Karpas-422 (cell line): ENCODE measurements at regions not wholly inside any gene's neighbourhood (a gene's known extent, or its start where the extent isn't known, plus 50 kb on each side); places are given as distances from the start of the nearest gene placed in this dataset.

Source experiments
- DNase-seq: peaks from one replicate; pipeline ENCODE4 v3.0.0-alpha.2; 2015
- H2AFZ ChIP-seq: fragments of 200-600 bp; sonication (generic); 2 replicates; pipeline ENCODE4 v1.6.1; 2014; ENCODE audit warnings: antibody characterized with exemption, low read length, mixed read lengths
- H3K27ac ChIP-seq: fragments of 200-600 bp; sonication (generic); 2 replicates; pipeline ENCODE4 v1.5.1; 2014; ENCODE audit warnings: mild to moderate bottlenecking, low read length, moderate library complexity
- H3K27me3 ChIP-seq: fragments of 200-600 bp; sonication (generic); 2 replicates; pipeline ENCODE4 v1.6.1; 2014; ENCODE audit warnings: low read length, mixed read lengths
- H3K36me3 ChIP-seq: fragments of 200-600 bp; sonication (generic); 2 replicates; pipeline ENCODE4 v1.6.1; 2014; ENCODE audit warnings: low read length, mixed read lengths; ENCODE audit not compliant: insufficient read depth
- H3K4me1 ChIP-seq: fragments of 200-600 bp; sonication (generic); 2 replicates; pipeline ENCODE4 v1.6.1; 2014; ENCODE audit warnings: mild to moderate bottlenecking, low read length, mixed read lengths
- H3K4me2 ChIP-seq: fragments of 200-600 bp; sonication (generic); 2 replicates; pipeline ENCODE4 v1.6.1; 2014; ENCODE audit warnings: low read length, low read depth, mild to moderate bottlenecking; ENCODE audit not compliant: poor library complexity, severe bottlenecking
- H3K4me3 ChIP-seq: fragments of 200-600 bp; sonication (generic); 2 replicates; pipeline ENCODE4 v1.5.1; 2014; ENCODE audit warnings: mild to moderate bottlenecking, antibody characterized with exemption, low read length, mixed read lengths
- H3K79me2 ChIP-seq: fragments of 200-600 bp; sonication (generic); 2 replicates; pipeline ENCODE4 v1.6.1; 2014; ENCODE audit warnings: mild to moderate bottlenecking, low read length, mixed read lengths
- H3K9ac ChIP-seq: fragments of 200-600 bp; sonication (generic); 2 replicates; pipeline ENCODE4 v1.6.0; 2014; ENCODE audit warnings: low read length
- H3K9me2 ChIP-seq: fragments of 200-600 bp; sonication (generic), shearing (Covaris generic); replicated peaks from 2 replicates; pipeline ENCODE4 v1.6.0; 2014; ENCODE audit warnings: mild to moderate bottlenecking, low read length, moderate library complexity; ENCODE audit not compliant: insufficient read depth
- H3K9me3 ChIP-seq: fragments of 300-700, 200-600 bp; sonication (generic); 2 replicates; pipeline ENCODE4 v1.6.1; 2014; ENCODE audit warnings: low read length, mixed read lengths
- H4K20me1 ChIP-seq: fragments of 200-600 bp; sonication (generic); 2 replicates; pipeline ENCODE4 v1.6.1; 2014; ENCODE audit warnings: mild to moderate bottlenecking, antibody characterized with exemption, low read length, low read depth; ENCODE audit not compliant: insufficient read depth

- no peaks in the 10 kb centered on the region for H3K79me2 ChIP-seq
- H4K20me1 ChIP-seq, result no peaks in the 10 kb centered on the region
- H3K4me1 ChIP-seq, result no peaks in the 10 kb centered on the region
- no peak overlapping the region for H3K27ac ChIP-seq
- no peak overlapping the region for H3K4me2 ChIP-seq
- H3K9ac ChIP-seq, result no peak overlapping the region
- H3K9me2 ChIP-seq, result no peaks in the 10 kb centered on the region
- H2AFZ ChIP-seq, result no peak overlapping the region
- no peak for DNase-seq
- H3K9me3 ChIP-seq, result no peaks in the 10 kb centered on the region
- no peak overlapping the region for H3K4me3 ChIP-seq
- no peaks in the 10 kb centered on the region for H3K27me3 ChIP-seq
- H3K36me3 ChIP-seq, result no peaks in the 10 kb centered on the region
Measured at GRCh38 chr10:113425541-113425951, 127.3 kb upstream of the HABP2 start.

- no peaks in the 10 kb centered on the region for H3K9me2 ChIP-seq
- DNase-seq, result no peak
- no peak overlapping the region for H3K4me2 ChIP-seq
- no peaks in the 10 kb centered on the region for H4K20me1 ChIP-seq
- no peaks in the 10 kb centered on the region for H3K36me3 ChIP-seq
- no peaks in the 10 kb centered on the region for H3K27me3 ChIP-seq
- no peak overlapping the region for H3K4me3 ChIP-seq
- no peak overlapping the region for H3K27ac ChIP-seq
- H2AFZ ChIP-seq, result no peak overlapping the region
- no peak overlapping the region for H3K9ac ChIP-seq
- no peaks in the 10 kb centered on the region for H3K79me2 ChIP-seq
- no peaks in the 10 kb centered on the region for H3K9me3 ChIP-seq
- H3K4me1 ChIP-seq, result no peaks in the 10 kb centered on the region
Measured at GRCh38 chr10:113426181-113426877, 126.5 kb upstream of the HABP2 start.

DNA sequence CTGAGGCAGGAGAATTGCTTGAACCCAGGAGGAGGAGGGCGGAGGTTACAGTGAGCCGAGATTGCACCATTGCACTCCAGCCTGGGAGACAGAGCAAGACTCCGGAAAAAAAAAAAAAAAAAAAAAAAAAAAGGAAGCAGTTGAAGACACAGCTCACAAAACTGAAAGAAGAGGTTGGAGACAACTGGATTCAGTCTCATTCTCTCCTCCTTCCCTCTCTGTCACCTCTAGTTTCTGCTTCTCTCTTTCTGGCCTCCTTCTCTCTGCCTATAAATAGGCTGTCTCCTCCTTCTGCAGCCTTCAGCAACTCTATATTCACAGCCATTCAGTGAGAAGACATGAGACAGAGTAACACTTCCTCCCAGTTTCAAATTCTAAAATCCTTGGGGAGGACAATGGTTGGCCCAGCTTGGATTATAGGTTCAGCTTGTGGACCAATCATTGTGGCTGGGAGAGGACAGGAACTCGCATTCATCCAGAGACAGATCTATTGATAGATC lies 125.6 kb upstream of the HABP2 start:
- Histone ChIP-seq H3K4me2 (no peak overlapping the region), H3K27ac (no peak overlapping the region), H3K4me1 (no peaks in the 10 kb centered on the region), H3K9me3 (no peaks in the 10 kb centered on the region), H3K79me2 (no peaks in the 10 kb centered on the region), H3K9ac (no peak overlapping the region), H3K9me2 (no peaks in the 10 kb centered on the region), H3K27me3 (no peaks in the 10 kb centered on the region), H3K36me3 (no peaks in the 10 kb centered on the region), H4K20me1 (no peaks in the 10 kb centered on the region), H3K4me3 (no peak overlapping the region), H2AFZ (no peak overlapping the region)
- no peak for DNase-seq

- DNase-seq, result no peak
Measured at GRCh38 chr10:113427811-113428558, 124.9 kb upstream of the HABP2 start.

GRCh38 chr10:113430634-113431397 lies 122.0 kb upstream of the HABP2 start:
- no peaks in the 10 kb centered on the region for H3K79me2 ChIP-seq
- no peaks in the 10 kb centered on the region for H4K20me1 ChIP-seq
- no peak overlapping the region for H3K27ac ChIP-seq
- H3K27me3 ChIP-seq, result no peaks in the 10 kb centered on the region
- H3K4me3 ChIP-seq, result no peak overlapping the region
- no peaks in the 10 kb centered on the region for H3K36me3 ChIP-seq
- DNase-seq, result no peak
- H3K9me3 ChIP-seq, result no peaks in the 10 kb centered on the region
- H3K4me1 ChIP-seq, result no peaks in the 10 kb centered on the region
- H3K9me2 ChIP-seq, result no peaks in the 10 kb centered on the region
- H2AFZ ChIP-seq, result no peak overlapping the region
- H3K4me2 ChIP-seq, result no peak overlapping the region
- H3K9ac ChIP-seq, result no peak overlapping the region

More at GRCh38 chr10:113427811-113428558, 124.9 kb upstream of the HABP2 start:
- H3K4me3 ChIP-seq, result no peak overlapping the region
- H3K9me3 ChIP-seq, result no peaks in the 10 kb centered on the region
- H3K27ac ChIP-seq, result no peak overlapping the region
- H2AFZ ChIP-seq, result no peak overlapping the region
- H3K4me2 ChIP-seq, result no peak overlapping the region
- no peak overlapping the region for H3K9ac ChIP-seq
- no peaks in the 10 kb centered on the region for H3K4me1 ChIP-seq
- no peaks in the 10 kb centered on the region for H3K9me2 ChIP-seq
- no peaks in the 10 kb centered on the region for H4K20me1 ChIP-seq
- H3K79me2 ChIP-seq, result no peaks in the 10 kb centered on the region
- H3K36me3 ChIP-seq, result no peaks in the 10 kb centered on the region
- no peaks in the 10 kb centered on the region for H3K27me3 ChIP-seq

DNA sequence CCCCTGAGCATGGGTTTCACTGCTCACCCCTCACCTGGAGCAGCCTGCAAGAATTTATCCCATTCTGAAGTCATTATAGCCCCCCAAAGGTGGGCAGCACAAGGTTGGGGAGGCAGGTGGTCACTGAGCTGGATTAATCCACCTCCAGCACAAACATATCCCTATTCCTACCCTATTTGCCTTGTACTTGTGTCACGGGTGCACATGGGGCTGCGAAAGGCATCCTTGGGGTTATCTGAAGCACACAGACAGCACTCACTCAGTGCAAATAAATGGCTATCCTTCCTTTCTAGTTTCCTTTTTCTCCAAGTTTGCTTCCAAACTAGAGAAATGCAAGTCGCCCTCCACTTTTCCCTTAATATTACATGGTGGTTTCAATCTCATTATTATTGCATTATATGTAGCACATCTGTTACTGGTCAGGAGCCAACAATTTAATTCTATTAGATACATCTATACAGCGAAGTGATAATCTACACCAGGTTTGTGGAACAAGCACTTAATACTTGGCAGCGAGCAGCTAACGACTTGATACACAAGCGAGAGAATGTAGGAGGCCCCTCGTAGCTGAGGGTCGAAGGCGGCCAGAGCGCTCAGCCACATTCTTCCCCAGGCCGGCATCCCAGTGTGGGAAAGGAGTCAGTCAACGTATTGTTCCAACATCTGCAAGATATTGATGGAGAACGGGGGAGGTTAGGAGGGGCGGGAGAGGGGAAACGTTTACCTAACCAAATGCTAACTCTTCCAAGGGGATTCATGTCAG lies 121.3 kb upstream of the HABP2 start:
- no peaks in the 10 kb centered on the region for H3K9me3 ChIP-seq
- no peak overlapping the region for H2AFZ ChIP-seq
- no peak for DNase-seq
- no peaks in the 10 kb centered on the region for H3K36me3 ChIP-seq
- H3K27ac ChIP-seq, result no peak overlapping the region
- no peaks in the 10 kb centered on the region for H3K79me2 ChIP-seq
- no peaks in the 10 kb centered on the region for H4K20me1 ChIP-seq
- no peaks in the 10 kb centered on the region for H3K4me1 ChIP-seq
- H3K27me3 ChIP-seq, result no peaks in the 10 kb centered on the region
- H3K4me2 ChIP-seq, result no peak overlapping the region
- no peaks in the 10 kb centered on the region for H3K9me2 ChIP-seq
- no peak overlapping the region for H3K4me3 ChIP-seq
- H3K9ac ChIP-seq, result no peak overlapping the region

DNA sequence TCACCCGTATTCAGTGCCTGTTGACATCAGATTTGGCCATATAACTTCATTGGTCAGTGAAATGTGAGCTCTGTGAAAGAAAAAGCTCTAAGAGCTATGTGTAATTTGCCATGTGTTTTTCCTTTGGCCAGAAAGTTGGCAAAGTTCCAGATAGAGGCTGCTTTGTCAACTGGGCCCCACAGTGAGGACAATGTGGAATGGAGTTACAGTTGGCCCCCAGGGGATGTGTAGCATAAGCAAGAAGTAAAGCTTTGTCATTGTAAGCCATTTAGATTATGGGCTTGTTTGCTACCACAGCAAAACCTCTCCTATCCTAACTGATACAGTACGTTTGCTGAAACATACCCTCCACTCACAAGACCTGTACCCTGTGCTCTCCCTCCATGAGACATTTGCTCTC lies 119.1 kb upstream of the HABP2 start:
- no peaks in the 10 kb centered on the region for H3K9me3 ChIP-seq
- H3K27me3 ChIP-seq, result no peaks in the 10 kb centered on the region
- no peaks in the 10 kb centered on the region for H3K36me3 ChIP-seq
- no peak overlapping the region for H3K27ac ChIP-seq
- no peak for DNase-seq
- no peaks in the 10 kb centered on the region for H3K79me2 ChIP-seq
- H3K9me2 ChIP-seq, result no peaks in the 10 kb centered on the region
- H3K4me3 ChIP-seq, result no peak overlapping the region
- H4K20me1 ChIP-seq, result no peaks in the 10 kb centered on the region
- H2AFZ ChIP-seq, result no peak overlapping the region
- no peaks in the 10 kb centered on the region for H3K4me1 ChIP-seq
- no peak overlapping the region for H3K4me2 ChIP-seq
- H3K9ac ChIP-seq, result no peak overlapping the region
